Suprapubic skin (tissue), 3 donors: ENCODE measurements at regions not wholly inside any gene's neighbourhood (a gene's known extent, or its start where the extent isn't known, plus 50 kb on each side); places are given as distances from the start of the nearest gene placed in this dataset.

Source experiments
- CTCF ChIP-seq, 2 donors: fragments of 200-600 bp in 1 of 2; fragments of 450-650 bp in 1 of 2; sonication (generic) in 1 of 2; IDR thresholded peaks; one replicate each; pipeline ENCODE4 v1.5.1; 2016 to 2019; ENCODE audit warnings: antibody characterized with exemption in 2 of 2, mild to moderate bottlenecking in 1 of 2, moderate library complexity in 1 of 2
- POLR2A ChIP-seq, 2 donors: fragments of 450-650 bp; IDR thresholded peaks; one replicate each; pipeline ENCODE4 v1.6.1; 2017; ENCODE audit warnings: antibody characterized with exemption in 2 of 2, mild to moderate bottlenecking in 2 of 2, moderate library complexity in 2 of 2

GRCh38 chr3:174776123-174776522 lies 83.0 kb upstream of the NAALADL2 start:
- no peak for TF ChIP-seq POLR2A (IDR thresholded peaks at IDR 0.05)
- TF ChIP-seq CTCF (IDR thresholded peaks at IDR 0.05), result no peak
